Spinal cord (tissue), 9 donors: ENCODE measurements at regions not wholly inside any gene's neighbourhood (a gene's known extent, or its start where the extent isn't known, plus 50 kb on each side); places are given as distances from the start of the nearest gene placed in this dataset.
A peak's percentile ranks its signal among the peaks of the same experiment; 100 is the strongest.

Source experiments
- DNase-seq, 6 donors: peaks; one replicate each; pipeline versions ENCODE4 v3.0.0 to v3.0.0-alpha.2; 2013 to 2015; ENCODE audit warnings: low spot score in 6 of 6, low read depth in 4 of 6
- H3K27ac ChIP-seq: one replicate; pipeline ENCODE4 v1.5.1; 2013; ENCODE audit warnings: low read depth, low read length, control low read depth
- H3K27me3 ChIP-seq: one replicate; pipeline ENCODE4 v1.6.1; 2013; ENCODE audit warnings: low read length; ENCODE audit not compliant: control insufficient read depth, insufficient read depth
- H3K36me3 ChIP-seq: one replicate; pipeline ENCODE4 v1.6.1; 2013; ENCODE audit warnings: low read length; ENCODE audit not compliant: control insufficient read depth, insufficient read depth
- H3K4me1 ChIP-seq: one replicate; pipeline ENCODE4 v1.6.1; 2013; ENCODE audit warnings: low read length; ENCODE audit not compliant: control insufficient read depth, insufficient read depth
- H3K4me3 ChIP-seq: one replicate; pipeline ENCODE4 v1.5.1; 2013; ENCODE audit warnings: low read depth, low read length, control low read depth
- H3K9me3 ChIP-seq: one replicate; pipeline ENCODE4 v1.6.1; 2013; ENCODE audit warnings: low read length; ENCODE audit not compliant: control insufficient read depth, insufficient read depth
- WGBS: methylation state at CpG from one replicate; pipeline ENCODE4 v1.1.5; 2013; ENCODE audit warnings: missing lambda C conversion rate; ENCODE audit not compliant: insufficient coverage; 5-methylcytosine and 5-hydroxymethylcytosine counted together
- donor health status: healthy.

DNA sequence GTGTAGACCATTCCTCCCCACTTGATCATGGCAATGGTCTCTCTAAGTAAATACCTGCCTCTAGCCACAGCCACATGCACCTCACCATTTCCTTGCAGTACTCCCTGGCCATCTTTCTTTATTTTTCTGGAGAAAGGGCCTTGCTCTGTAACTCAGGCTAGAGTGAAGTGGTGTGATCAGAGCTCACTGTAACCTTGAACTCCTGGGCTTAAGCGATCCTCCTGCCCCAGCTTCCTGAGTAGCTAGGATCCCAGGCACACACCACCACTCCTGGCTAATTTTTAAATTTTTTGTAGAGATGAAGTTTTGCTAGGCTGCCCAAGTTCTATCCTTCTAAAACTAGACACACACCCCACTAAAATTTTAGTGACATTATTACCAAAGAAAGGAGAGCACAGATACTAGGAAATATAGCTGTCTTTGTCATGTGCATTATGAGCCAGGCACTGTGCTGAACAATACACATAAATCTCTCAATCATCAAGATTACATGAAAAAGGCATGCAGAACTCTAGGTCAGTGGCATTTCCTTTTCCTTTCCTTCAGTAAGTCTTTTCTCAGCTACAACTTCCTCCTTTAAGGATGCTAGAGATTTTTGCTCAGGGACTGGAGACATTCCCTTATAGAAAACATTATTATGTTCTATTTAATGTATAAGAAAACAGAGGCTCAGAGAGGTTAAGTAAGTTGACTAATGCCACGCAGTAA is 95.0 kb upstream of the SERBP1 start:
- Histone ChIP-seq H3K27me3 (no peaks in the 10 kb centered on the region), H3K4me1 (no peaks in the 10 kb centered on the region), H3K27ac (no peak overlapping the region), H3K9me3 (no peaks in the 10 kb centered on the region), H3K4me3 (no peak overlapping the region), H3K36me3 (no peaks in the 10 kb centered on the region)
- no CpG with 5 or more reads among the region's 2 CpGs for WGBS
- DNase-seq = no peak

DNA sequence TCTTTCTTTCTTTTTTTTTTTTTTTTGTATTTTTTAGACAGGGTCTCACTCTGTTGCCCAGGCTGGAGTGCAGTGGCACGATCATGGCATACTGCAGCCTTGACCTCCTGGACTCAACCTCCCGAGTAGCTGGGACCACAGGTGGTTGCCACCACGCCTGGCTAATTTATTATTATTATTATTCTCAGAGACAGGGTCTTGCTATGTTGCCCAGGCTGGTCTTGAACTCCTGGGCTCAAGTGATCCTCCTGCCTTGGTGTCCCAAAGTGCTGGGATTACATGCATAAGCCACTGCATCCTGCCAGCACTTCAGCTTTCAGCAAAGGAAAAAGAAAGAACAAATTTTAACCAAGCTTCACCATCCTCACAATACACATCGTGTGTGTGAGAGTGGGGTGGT is 97.9 kb upstream of the SERBP1 start:
- Histone ChIP-seq H3K4me3 (no peak overlapping the region), H3K27ac (no peak overlapping the region), H3K9me3 (no peaks in the 10 kb centered on the region), H3K36me3 (no peaks in the 10 kb centered on the region), H3K27me3 (no peaks in the 10 kb centered on the region), H3K4me1 (no peaks in the 10 kb centered on the region)
- DNase-seq = no peak
- 90% methylated on average over 2 of the region's 4 CpGs for WGBS

DNA sequence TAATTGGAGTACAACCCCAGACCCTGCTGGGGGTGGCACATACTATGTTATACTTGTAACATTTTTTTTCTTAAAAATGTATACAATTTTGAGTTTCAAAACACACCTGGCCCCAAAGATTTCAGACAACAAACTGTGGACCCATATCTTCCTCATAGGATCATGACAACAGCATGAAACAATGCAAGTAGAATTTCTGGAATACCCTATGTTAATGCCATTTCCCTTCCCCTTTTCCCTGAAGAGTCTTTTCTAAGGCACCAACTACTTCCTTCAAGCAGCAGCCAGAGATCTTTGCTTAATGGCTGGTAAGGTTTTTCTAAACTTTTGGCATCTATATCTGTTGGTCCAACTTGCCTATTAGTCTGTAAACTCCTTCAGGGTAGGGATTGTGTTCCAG is 99.9 kb upstream of the SERBP1 start:
- DNase-seq = no peak
- no peaks in the 10 kb centered on the region for H3K9me3 ChIP-seq
- H3K4me3 ChIP-seq = no peak overlapping the region
- H3K27me3 ChIP-seq = no peaks in the 10 kb centered on the region
- H3K27ac ChIP-seq = no peak overlapping the region
- no peaks in the 10 kb centered on the region for H3K4me1 ChIP-seq
- H3K36me3 ChIP-seq = no peaks in the 10 kb centered on the region

DNA sequence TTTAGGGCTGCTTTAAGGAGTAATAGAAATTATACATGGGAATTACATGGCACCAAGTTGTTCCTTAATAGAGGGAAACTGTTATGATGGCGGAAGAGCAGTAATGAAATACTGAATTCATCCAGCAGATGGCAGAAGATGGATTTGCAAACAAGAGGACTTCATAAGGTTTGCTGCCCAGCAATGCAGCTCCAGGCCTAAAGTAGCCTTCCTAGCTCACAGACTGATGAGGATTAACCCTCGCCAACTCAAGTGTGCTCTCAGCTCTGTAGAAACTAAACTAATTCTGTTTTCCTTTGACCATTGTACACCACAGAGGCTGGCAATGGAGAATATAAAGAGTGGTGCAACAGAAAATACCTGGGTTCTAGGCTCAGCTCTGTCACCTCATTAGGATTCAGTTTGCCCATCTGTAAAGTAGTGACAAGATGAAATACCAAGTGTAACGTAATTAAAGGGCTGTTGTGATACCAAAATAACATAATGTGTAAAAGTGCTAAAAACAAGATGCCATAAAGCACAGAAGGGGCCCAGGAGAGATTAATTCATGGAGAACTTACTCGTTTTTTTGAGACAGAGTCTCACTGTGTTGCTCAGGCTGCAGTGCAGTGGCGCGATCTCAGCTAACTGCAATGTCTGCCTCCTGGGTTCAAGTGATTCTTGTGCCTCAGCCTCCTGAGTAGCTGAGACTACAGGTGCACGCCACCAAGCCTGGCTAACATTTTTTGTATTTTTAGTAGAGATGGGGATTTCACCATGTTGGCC is 102.4 kb upstream of the SERBP1 start:
- H3K27ac ChIP-seq = no peak overlapping the region
- WGBS = 80% methylated on average over 6 of the region's 7 CpGs
- DNase-seq = peak; percentile 60 to 95 (median 76)

GRCh38 chr1:67534627-67535065 is 104.4 kb upstream of the SERBP1 start:
- Histone ChIP-seq H3K27me3 (no peaks in the 10 kb centered on the region), H3K9me3 (no peaks in the 10 kb centered on the region), H3K36me3 (no peaks in the 10 kb centered on the region), H3K4me1 (no peaks in the 10 kb centered on the region), H3K27ac (no peak overlapping the region), H3K4me3 (no peak overlapping the region)
- no peak for DNase-seq
- WGBS = no CpG with 5 or more reads among the region's 2 CpGs

More for the DNA sequence above, 102.4 kb upstream of the SERBP1 start:
- H3K27me3 ChIP-seq = no peaks in the 10 kb centered on the region
- no peak overlapping the region for H3K4me3 ChIP-seq
- H3K9me3 ChIP-seq = no peaks in the 10 kb centered on the region
- H3K36me3 ChIP-seq = no peaks in the 10 kb centered on the region
- H3K4me1 ChIP-seq = no peaks in the 10 kb centered on the region

DNA sequence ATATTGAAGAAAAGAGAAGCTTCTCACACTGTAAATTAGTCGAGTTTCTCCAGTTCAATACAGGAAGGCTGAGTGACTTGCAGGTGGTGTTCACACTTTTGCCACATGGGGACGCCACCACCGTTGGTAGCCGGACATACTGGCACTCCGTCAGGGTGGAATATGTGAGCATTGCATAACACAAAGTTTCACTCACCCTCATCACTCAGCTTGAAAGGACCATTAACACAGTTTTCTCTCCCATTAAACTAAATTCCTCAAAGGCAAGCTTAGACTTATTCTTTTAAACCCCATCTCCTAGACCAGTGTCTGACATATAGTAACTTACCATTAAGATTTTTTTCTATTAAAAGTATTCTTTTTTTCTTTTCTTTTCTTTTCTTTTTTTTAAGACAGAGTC is 105.3 kb upstream of the SERBP1 start:
- Histone ChIP-seq H3K4me3 (no peak overlapping the region), H3K27ac (no peak overlapping the region), H3K27me3 (no peaks in the 10 kb centered on the region), H3K9me3 (no peaks in the 10 kb centered on the region), H3K36me3 (no peaks in the 10 kb centered on the region), H3K4me1 (no peaks in the 10 kb centered on the region)
- WGBS = 10% methylated on average over 4 of the region's 5 CpGs
- DNase-seq = peak in 3 of 6 donors; percentile 42 to 77 (median 74)

GRCh38 chr1:67536957-67537666 is 106.9 kb upstream of the SERBP1 start:
- peak in 3 of 6 donors; percentile 16 to 85 (median 31) for DNase-seq

DNA sequence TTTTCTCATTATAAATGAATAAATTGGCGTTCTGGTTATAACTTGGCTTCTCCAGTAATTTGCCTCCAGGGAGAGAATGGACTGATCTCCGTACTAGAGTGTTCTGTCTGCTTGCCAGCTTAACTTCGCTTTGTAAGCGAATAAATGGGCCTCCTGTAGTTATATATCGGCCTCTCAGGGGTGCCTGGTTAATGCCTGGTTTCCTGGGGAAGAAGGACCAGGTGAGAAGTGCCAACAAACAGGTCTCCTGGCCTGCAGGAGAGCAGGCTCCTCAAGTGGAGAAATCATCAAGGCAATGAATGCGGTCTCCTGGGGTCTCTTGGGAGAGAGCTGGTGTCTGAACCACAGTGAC is 107.4 kb upstream of the SERBP1 start:
- H3K36me3 ChIP-seq = no peaks in the 10 kb centered on the region
- no peaks in the 10 kb centered on the region for H3K9me3 ChIP-seq
- WGBS = 64% methylated on average over 6 of the region's 6 CpGs
- H3K27ac ChIP-seq = no peak overlapping the region
- peak in 1 of 6 donors; percentile 14 for DNase-seq
- H3K4me3 ChIP-seq = no peak overlapping the region
- H3K27me3 ChIP-seq = no peaks in the 10 kb centered on the region
- no peaks in the 10 kb centered on the region for H3K4me1 ChIP-seq

More at GRCh38 chr1:67536957-67537666, 106.9 kb upstream of the SERBP1 start:
- no peaks in the 10 kb centered on the region for H3K4me1 ChIP-seq
- H3K4me3 ChIP-seq = no peak overlapping the region
- H3K36me3 ChIP-seq = no peaks in the 10 kb centered on the region
- no peaks in the 10 kb centered on the region for H3K27me3 ChIP-seq
- H3K9me3 ChIP-seq = no peaks in the 10 kb centered on the region
- WGBS = 55% methylated on average over 2 of the region's 9 CpGs
- H3K27ac ChIP-seq = no peak overlapping the region

DNA sequence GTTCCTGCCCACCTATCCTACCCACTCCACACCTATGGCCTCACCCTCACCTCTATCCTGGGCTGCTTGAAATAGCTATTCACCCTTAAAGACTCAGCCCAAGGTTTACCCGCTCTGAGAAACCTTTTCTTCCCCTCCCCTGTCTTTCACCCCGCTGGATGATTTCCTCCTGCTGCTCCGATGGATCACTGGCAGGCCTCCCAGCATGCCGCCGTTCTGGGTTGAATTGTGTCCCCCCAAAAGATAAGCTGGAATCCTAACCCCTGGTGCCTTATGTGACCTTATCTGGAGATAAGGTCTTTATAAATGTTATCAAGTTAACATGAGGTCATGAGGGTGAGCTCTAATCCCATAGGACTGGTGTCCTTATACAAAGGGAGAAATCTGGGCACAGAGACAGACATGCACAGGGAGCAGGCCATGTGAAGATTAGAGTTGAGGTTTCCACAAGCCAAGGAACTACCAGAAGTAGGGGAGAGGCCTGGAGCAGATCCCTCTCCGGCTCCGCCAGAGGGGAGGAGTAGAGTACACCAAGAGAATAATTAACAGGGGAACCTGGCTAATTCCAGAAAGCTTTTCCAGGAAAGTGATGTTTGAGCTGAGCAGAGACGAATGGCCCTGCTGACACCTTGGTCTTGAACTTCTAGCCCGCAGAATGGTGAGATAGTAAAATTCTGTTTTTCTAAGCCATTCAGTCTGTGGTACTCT is 110.0 kb upstream of the SERBP1 start:
- no peaks in the 10 kb centered on the region for H3K4me1 ChIP-seq
- WGBS = 86% methylated on average over 7 of the region's 9 CpGs
- no peak for DNase-seq
- H3K27ac ChIP-seq = no peak overlapping the region
- no peaks in the 10 kb centered on the region for H3K36me3 ChIP-seq
- no peaks in the 10 kb centered on the region for H3K27me3 ChIP-seq
- no peak overlapping the region for H3K4me3 ChIP-seq
- H3K9me3 ChIP-seq = no peaks in the 10 kb centered on the region
